ENCODE measurements at regions not wholly inside any gene's neighbourhood (a gene's known extent, or its start where the extent isn't known, plus 50 kb on each side); places are given as distances from the start of the nearest gene placed in this dataset.
A peak's percentile ranks its signal among the peaks of the same experiment; 100 is the strongest.
"Not testable (repeated sequence)": the region's sequence is repeated elsewhere in the genome, so short reads cannot be mapped to it uniquely, and the experiment has no call there.

GRCh38 chrX:1763294-1763693 is 148.4 kb downstream of the ASMT start:
- TF ChIP-seq Cebpa-rat (IDR thresholded peaks at IDR 0.05), result no peak
- no peaks in the 10 kb centered on the region for H4K20me1 ChIP-seq
- H3K27me3 ChIP-seq, result no peaks in the 10 kb centered on the region
- H3K9me3 ChIP-seq, result peaks cover 27% of the 10 kb centered on the region
- no peak overlapping the region for H3K4me3 ChIP-seq
- H3K4me1 ChIP-seq, result no peaks in the 10 kb centered on the region
- no peak overlapping the region for H3K4me2 ChIP-seq
- H3K27ac ChIP-seq, result no peak overlapping the region
- no peaks in the 10 kb centered on the region for H3K36me3 ChIP-seq
- no peak overlapping the region for H3K9ac ChIP-seq

- not testable (repeated sequence) for H3K27me3 ChIP-seq, H3K27ac ChIP-seq, H3K4me2 ChIP-seq, H3K4me3 ChIP-seq, H3K36me3 ChIP-seq, H4K20me1 ChIP-seq, H3K9ac ChIP-seq, H3K4me1 ChIP-seq
- H3K9me3 ChIP-seq, result peaks cover 35% of the 10 kb centered on the region
- TF ChIP-seq Cebpa-rat (IDR thresholded peaks at IDR 0.05), result peak; percentile 98
Measured at GRCh38 chrX:1764883-1765364, 150.1 kb downstream of the ASMT start.

GRCh38 chrX:1767026-1767425 is 152.2 kb downstream of the ASMT start:
- Histone ChIP-seq H3K9ac (no peak overlapping the region), H3K36me3 (no peaks in the 10 kb centered on the region), H3K27ac (no peak overlapping the region), H3K4me3 (no peak overlapping the region), H3K4me1 (no peaks in the 10 kb centered on the region), H3K9me3 (peaks cover 27% of the 10 kb centered on the region), H4K20me1 (no peaks in the 10 kb centered on the region), H3K27me3 (no peaks in the 10 kb centered on the region), H3K4me2 (no peak overlapping the region)
- TF ChIP-seq Cebpa-rat (IDR thresholded peaks at IDR 0.05), result no peak

- no peak overlapping the region for H3K27ac ChIP-seq
- no peaks in the 10 kb centered on the region for H3K9me3 ChIP-seq
- no peak for TF ChIP-seq Cebpa-rat (IDR thresholded peaks at IDR 0.05)
- H3K27me3 ChIP-seq, result no peaks in the 10 kb centered on the region
- no peaks in the 10 kb centered on the region for H3K4me1 ChIP-seq
- no peaks in the 10 kb centered on the region for H3K36me3 ChIP-seq
- no peak overlapping the region for H3K4me3 ChIP-seq
- no peak overlapping the region for H3K9ac ChIP-seq
- H3K4me2 ChIP-seq, result no peak overlapping the region
- H4K20me1 ChIP-seq, result no peaks in the 10 kb centered on the region
Measured at GRCh38 chrX:1778817-1779216, 164.0 kb downstream of the ASMT start.

- Histone ChIP-seq H3K27me3 (no peaks in the 10 kb centered on the region), H3K4me1 (no peaks in the 10 kb centered on the region), H4K20me1 (no peaks in the 10 kb centered on the region), H3K4me3 (no peak overlapping the region), H3K9ac (no peak overlapping the region), H3K36me3 (no peaks in the 10 kb centered on the region), H3K9me3 (peaks cover 2% of the 10 kb centered on the region), H3K4me2 (no peak overlapping the region), H3K27ac (no peak overlapping the region)
- TF ChIP-seq Cebpa-rat (IDR thresholded peaks at IDR 0.05), result no peak
Measured at GRCh38 chrX:1779626-1780025, 164.8 kb downstream of the ASMT start.

- no peaks in the 10 kb centered on the region for H3K36me3 ChIP-seq
- H4K20me1 ChIP-seq, result no peaks in the 10 kb centered on the region
- H3K9me3 ChIP-seq, result peaks cover 22% of the 10 kb centered on the region
- no peak overlapping the region for H3K9ac ChIP-seq
- no peak overlapping the region for H3K4me3 ChIP-seq
- no peak for TF ChIP-seq Cebpa-rat (IDR thresholded peaks at IDR 0.05)
- no peak overlapping the region for H3K27ac ChIP-seq
- no peaks in the 10 kb centered on the region for H3K4me1 ChIP-seq
- H3K27me3 ChIP-seq, result no peaks in the 10 kb centered on the region
- no peak overlapping the region for H3K4me2 ChIP-seq
Measured at GRCh38 chrX:1781766-1782165, 166.9 kb downstream of the ASMT start.

- TF ChIP-seq Cebpa-rat (IDR thresholded peaks at IDR 0.05), result no peak
- no peaks in the 10 kb centered on the region for H3K27me3 ChIP-seq
- no peak overlapping the region for H3K27ac ChIP-seq
- H3K36me3 ChIP-seq, result no peaks in the 10 kb centered on the region
- H3K4me1 ChIP-seq, result no peaks in the 10 kb centered on the region
- no peak overlapping the region for H3K9ac ChIP-seq
- H3K4me3 ChIP-seq, result no peak overlapping the region
- H4K20me1 ChIP-seq, result no peaks in the 10 kb centered on the region
- no peak overlapping the region for H3K4me2 ChIP-seq
- H3K9me3 ChIP-seq, result peaks cover 39% of the 10 kb centered on the region
Measured at GRCh38 chrX:1784773-1785172, 169.9 kb downstream of the ASMT start.

GRCh38 chrX:1788300-1788911 is 173.5 kb downstream of the ASMT start:
- Histone ChIP-seq H3K4me3 (no peak overlapping the region), H3K27ac (no peak overlapping the region), H3K9ac (no peak overlapping the region), H3K27me3 (no peaks in the 10 kb centered on the region), H3K36me3 (no peaks in the 10 kb centered on the region), H4K20me1 (no peaks in the 10 kb centered on the region), H3K9me3 (peaks cover 39% of the 10 kb centered on the region), H3K4me2 (no peak overlapping the region), H3K4me1 (no peaks in the 10 kb centered on the region)
- TF ChIP-seq Cebpa-rat (IDR thresholded peaks at IDR 0.05), result no peak

- Histone ChIP-seq H3K9me3 (peaks cover 9% of the 10 kb centered on the region), H3K4me1 (no peaks in the 10 kb centered on the region), H3K4me3 (no peak overlapping the region), H3K36me3 (no peaks in the 10 kb centered on the region), H3K4me2 (no peak overlapping the region), H4K20me1 (no peaks in the 10 kb centered on the region), H3K9ac (no peak overlapping the region), H3K27ac (no peak overlapping the region), H3K27me3 (no peaks in the 10 kb centered on the region)
- no peak for TF ChIP-seq Cebpa-rat (IDR thresholded peaks at IDR 0.05)
Measured at GRCh38 chrX:1792636-1793035, 177.8 kb downstream of the ASMT start.

GRCh38 chrX:1794586-1794985 is 179.7 kb downstream of the ASMT start:
- Histone ChIP-seq H4K20me1 (no peaks in the 10 kb centered on the region), H3K27ac (no peak overlapping the region), H3K27me3 (no peaks in the 10 kb centered on the region), H3K36me3 (no peaks in the 10 kb centered on the region), H3K4me1 (peaks cover 5% of the 10 kb centered on the region), H3K4me3 (no peak overlapping the region), H3K9ac (no peak overlapping the region), H3K4me2 (no peak overlapping the region), H3K9me3 (no peaks in the 10 kb centered on the region)
- TF ChIP-seq Cebpa-rat (IDR thresholded peaks at IDR 0.05), result no peak

- H3K36me3 ChIP-seq, result no peaks in the 10 kb centered on the region
- no peaks in the 10 kb centered on the region for H3K9me3 ChIP-seq
- H3K4me3 ChIP-seq, result no peak overlapping the region
- H3K27me3 ChIP-seq, result no peaks in the 10 kb centered on the region; the same call in 1 of the 2 replicates
- H3K4me2 ChIP-seq, result no peak overlapping the region
- no peaks in the 10 kb centered on the region for H4K20me1 ChIP-seq
- TF ChIP-seq Cebpa-rat (IDR thresholded peaks at IDR 0.05), result no peak
- peaks cover 10% of the 10 kb centered on the region for H3K4me1 ChIP-seq
- H3K9ac ChIP-seq, result no peak overlapping the region
- H3K27ac ChIP-seq, result no peak overlapping the region
Measured at GRCh38 chrX:1802912-1803311, 188.1 kb downstream of the ASMT start.

Data from BLaER1 (cell line).